ENCODE measurements at regions not wholly inside any gene's neighbourhood (a gene's known extent, or its start where the extent isn't known, plus 50 kb on each side); places are given as distances from the start of the nearest gene placed in this dataset.

- Mint-ChIP-seq H3K9me3 (ENCODE audit: low read depth) (no peaks in the 10 kb centered on the region), H3K27ac (no peak overlapping the region), H3K4me1 (ENCODE audit: low read depth) (peaks cover 1% of the 10 kb centered on the region), H3K27me3 (peaks cover 13% of the 10 kb centered on the region), H3K36me3 (ENCODE audit: insufficient read depth) (no peaks in the 10 kb centered on the region), H3K4me3 (ENCODE audit: low read depth) (no peak overlapping the region)
- TF ChIP-seq, protein P1, sequence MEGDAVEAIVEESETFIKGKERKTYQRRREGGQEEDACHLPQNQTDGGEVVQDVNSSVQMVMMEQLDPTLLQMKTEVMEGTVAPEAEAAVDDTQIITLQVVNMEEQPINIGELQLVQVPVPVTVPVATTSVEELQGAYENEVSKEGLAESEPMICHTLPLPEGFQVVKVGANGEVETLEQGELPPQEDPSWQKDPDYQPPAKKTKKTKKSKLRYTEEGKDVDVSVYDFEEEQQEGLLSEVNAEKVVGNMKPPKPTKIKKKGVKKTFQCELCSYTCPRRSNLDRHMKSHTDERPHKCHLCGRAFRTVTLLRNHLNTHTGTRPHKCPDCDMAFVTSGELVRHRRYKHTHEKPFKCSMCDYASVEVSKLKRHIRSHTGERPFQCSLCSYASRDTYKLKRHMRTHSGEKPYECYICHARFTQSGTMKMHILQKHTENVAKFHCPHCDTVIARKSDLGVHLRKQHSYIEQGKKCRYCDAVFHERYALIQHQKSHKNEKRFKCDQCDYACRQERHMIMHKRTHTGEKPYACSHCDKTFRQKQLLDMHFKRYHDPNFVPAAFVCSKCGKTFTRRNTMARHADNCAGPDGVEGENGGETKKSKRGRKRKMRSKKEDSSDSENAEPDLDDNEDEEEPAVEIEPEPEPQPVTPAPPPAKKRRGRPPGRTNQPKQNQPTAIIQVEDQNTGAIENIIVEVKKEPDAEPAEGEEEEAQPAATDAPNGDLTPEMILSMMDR (IDR thresholded peaks at IDR 0.05; ENCODE audit: unreplicated experiment): no peak
- DNase-seq (ENCODE audit: low spot score, unreplicated experiment): no peak
Observed at GRCh38 chr6:15864708-15865062, 201.9 kb upstream of the DTNBP1 start.

DNA sequence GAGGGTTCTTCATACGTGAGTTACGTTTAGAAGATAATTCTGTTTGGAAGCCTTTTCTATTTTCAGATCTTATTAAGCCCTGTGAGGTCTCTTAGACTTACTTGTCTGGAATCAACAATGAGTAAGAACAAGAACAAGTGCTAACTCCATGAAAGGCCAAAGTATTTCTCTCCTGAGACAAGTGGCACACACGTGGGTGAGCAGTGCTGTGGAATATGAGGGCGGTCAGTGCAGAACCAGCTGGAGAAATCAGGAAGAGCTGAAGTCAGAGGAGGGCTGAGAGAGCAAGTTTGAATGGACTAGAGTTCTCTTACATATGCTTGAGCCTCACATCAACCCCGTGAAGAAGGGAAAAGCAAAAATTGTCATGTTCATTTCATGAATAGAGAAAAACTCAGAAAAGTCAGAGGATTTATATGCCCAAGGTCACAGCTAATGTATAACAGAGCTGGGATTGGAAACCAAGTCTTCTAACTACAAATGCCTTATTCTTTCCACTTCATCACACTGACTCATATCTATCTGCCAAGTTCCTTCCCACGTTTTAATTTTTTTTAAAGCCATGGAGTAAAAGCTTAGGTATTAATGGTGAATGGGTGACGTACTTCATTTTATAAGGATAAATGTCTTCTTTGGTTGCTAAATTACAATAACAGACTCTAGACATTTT, 201.3 kb upstream of the DTNBP1 start:
- TF ChIP-seq, protein P1 (IDR thresholded peaks at IDR 0.05; ENCODE audit: unreplicated experiment): no peak
- no peak for DNase-seq (ENCODE audit: low spot score, unreplicated experiment)
- Mint-ChIP-seq H3K4me1 (ENCODE audit: low read depth) (peaks cover 1% of the 10 kb centered on the region), H3K27me3 (peaks cover 13% of the 10 kb centered on the region), H3K4me3 (ENCODE audit: low read depth) (no peak overlapping the region), H3K9me3 (ENCODE audit: low read depth) (no peaks in the 10 kb centered on the region), H3K27ac (no peak overlapping the region), H3K36me3 (ENCODE audit: insufficient read depth) (no peaks in the 10 kb centered on the region)

GRCh38 chr6:15862810-15863209, 200.0 kb upstream of the DTNBP1 start:
- H3K27ac Mint-ChIP-seq: no peak overlapping the region
- TF ChIP-seq, protein P1 (IDR thresholded peaks at IDR 0.05; ENCODE audit: unreplicated experiment): no peak
- peaks cover 21% of the 10 kb centered on the region for H3K27me3 Mint-ChIP-seq
- no peaks in the 10 kb centered on the region for H3K36me3 Mint-ChIP-seq (ENCODE audit: insufficient read depth)
- H3K4me3 Mint-ChIP-seq (ENCODE audit: low read depth): no peak overlapping the region
- peaks cover 3% of the 10 kb centered on the region for H3K4me1 Mint-ChIP-seq (ENCODE audit: low read depth)
- DNase-seq (ENCODE audit: low spot score, unreplicated experiment): no peak
- H3K9me3 Mint-ChIP-seq (ENCODE audit: low read depth): no peaks in the 10 kb centered on the region

DNA sequence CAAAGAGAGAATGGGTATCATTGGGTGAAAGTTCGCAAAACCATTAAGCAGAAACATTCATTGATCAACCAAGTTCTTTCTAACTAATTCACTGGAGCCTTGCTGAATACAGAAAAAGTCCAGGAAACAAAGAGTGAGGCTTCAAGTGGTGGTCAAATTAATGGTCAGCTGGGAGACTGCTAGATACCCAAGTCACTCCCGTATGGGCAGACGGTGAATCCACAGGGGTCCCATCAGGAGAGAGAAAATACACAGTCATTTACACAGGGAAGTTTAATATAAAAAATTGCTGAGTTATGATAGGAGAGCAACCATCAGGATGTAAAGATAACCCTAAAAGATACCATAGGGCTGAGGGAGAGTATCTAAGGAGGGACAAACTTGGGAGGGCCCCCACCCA, 198.7 kb upstream of the DTNBP1 start:
- Mint-ChIP-seq H3K4me3 (ENCODE audit: low read depth) (no peak overlapping the region), H3K36me3 (ENCODE audit: insufficient read depth) (no peaks in the 10 kb centered on the region), H3K27ac (no peak overlapping the region), H3K27me3 (peaks cover 18% of the 10 kb centered on the region), H3K9me3 (ENCODE audit: low read depth) (no peaks in the 10 kb centered on the region), H3K4me1 (ENCODE audit: low read depth) (peaks cover 3% of the 10 kb centered on the region)
- TF ChIP-seq, protein P1 (IDR thresholded peaks at IDR 0.05; ENCODE audit: unreplicated experiment): no peak
- no peak for DNase-seq (ENCODE audit: low spot score, unreplicated experiment)

DNA sequence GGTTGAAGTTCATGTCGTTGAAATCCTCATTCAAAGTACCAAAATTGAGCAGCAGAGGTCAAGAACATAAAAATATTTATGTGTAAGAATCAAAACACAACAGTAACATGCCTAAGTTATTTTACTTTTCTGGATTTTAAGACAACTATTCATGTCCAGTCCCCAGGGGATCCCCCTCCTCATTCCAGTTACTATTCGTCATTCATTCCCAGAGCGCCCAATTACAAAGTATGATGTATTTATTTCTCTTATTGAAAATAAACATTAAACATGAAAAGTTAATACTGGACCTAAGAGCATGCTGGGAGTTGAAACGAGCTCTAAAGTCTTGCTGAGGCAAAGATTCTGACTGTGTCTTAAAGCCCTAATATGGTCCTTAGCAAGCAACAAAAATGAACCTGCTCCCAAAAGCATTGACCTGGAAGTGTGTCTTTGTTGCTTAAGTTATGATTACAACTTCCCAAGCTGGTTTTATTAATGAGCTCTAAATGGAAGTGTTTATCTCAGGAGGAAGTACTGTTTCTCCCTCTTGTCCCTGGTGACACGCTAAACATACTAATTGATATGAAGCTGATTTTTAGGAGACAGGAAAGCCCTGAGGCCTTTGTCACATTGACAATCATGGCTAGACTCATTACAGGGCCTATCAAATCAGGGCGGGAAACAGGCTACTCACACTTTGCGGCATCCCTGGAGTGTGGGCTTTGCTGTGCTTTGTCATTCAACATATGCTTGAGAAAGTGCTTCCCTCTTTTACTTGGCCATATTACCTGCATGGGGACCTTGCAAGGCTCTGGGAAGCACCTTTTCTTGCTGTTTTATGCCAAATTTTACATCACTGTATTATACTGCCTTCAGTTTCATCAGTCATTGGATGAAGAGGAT, 192.2 kb upstream of the DTNBP1 start:
- no peak for DNase-seq (ENCODE audit: low spot score, unreplicated experiment)
- TF ChIP-seq, protein P1 (IDR thresholded peaks at IDR 0.05; ENCODE audit: unreplicated experiment): no peak
- Mint-ChIP-seq H3K9me3 (ENCODE audit: low read depth) (no peaks in the 10 kb centered on the region), H3K27me3 (peaks cover 29% of the 10 kb centered on the region), H3K4me3 (ENCODE audit: low read depth) (no peak overlapping the region), H3K36me3 (ENCODE audit: insufficient read depth) (no peaks in the 10 kb centered on the region), H3K4me1 (ENCODE audit: low read depth) (peaks cover 1% of the 10 kb centered on the region), H3K27ac (peak overlapping the region; percentile 73)
